Liver (tissue), 8 donors: ENCODE measurements at regions not wholly inside any gene's neighbourhood (a gene's known extent, or its start where the extent isn't known, plus 50 kb on each side); places are given as distances from the start of the nearest gene placed in this dataset.
"Not testable (repeated sequence)": the region's sequence is repeated elsewhere in the genome, so short reads cannot be mapped to it uniquely, and the experiment has no call there.

ENCODE experiments used
- DNase-seq: peaks from one replicate; pipeline ENCODE4 v3.0.0-alpha.2; 2017; ENCODE audit warnings: low spot score
- H3K27ac ChIP-seq, 2 donors: one replicate each; pipeline ENCODE4 v1.7.0; 2013; ENCODE audit warnings: inconsistent platforms in 2 of 2, low read length in 2 of 2, control low read depth in 1 of 2, low read depth in 1 of 2, mild to moderate bottlenecking in 1 of 2
- H3K27me3 ChIP-seq, 4 donors: one replicate each; pipeline versions ENCODE4 v1.6.1 to v1.7.0; 2013; ENCODE audit warnings: low read length in 3 of 4, inconsistent platforms in 1 of 4, mild to moderate bottlenecking in 1 of 4, moderate library complexity in 1 of 4; ENCODE audit not compliant: control insufficient read depth in 4 of 4, insufficient read depth in 4 of 4
- H3K36me3 ChIP-seq, 4 donors: one replicate each; pipeline versions ENCODE4 v1.6.1 to v1.7.0; 2013; ENCODE audit warnings: low read length in 3 of 4, mild to moderate bottlenecking in 3 of 4, low read depth in 1 of 4, moderate library complexity in 1 of 4; ENCODE audit not compliant: control insufficient read depth in 4 of 4, insufficient read depth in 3 of 4
- H3K4me1 ChIP-seq, 4 donors: one replicate each; pipeline versions ENCODE4 v1.6.1 to v1.7.0; 2013; ENCODE audit warnings: low read length in 3 of 4, mild to moderate bottlenecking in 3 of 4, moderate library complexity in 1 of 4; ENCODE audit not compliant: control insufficient read depth in 4 of 4, insufficient read depth in 4 of 4
- H3K4me3 ChIP-seq, 3 donors: one replicate each; pipeline versions ENCODE4 v1.6.1 to v1.7.0; 2013; ENCODE audit warnings: low read length in 3 of 3, control low read depth in 1 of 3, low read depth in 1 of 3, mild to moderate bottlenecking in 1 of 3
- H3K9ac ChIP-seq, 2 donors: one replicate each; pipeline ENCODE4 v1.7.0; 2013; ENCODE audit warnings: low read length in 2 of 2, mild to moderate bottlenecking in 2 of 2, moderate library complexity in 2 of 2, control low read depth in 1 of 2, low read depth in 1 of 2
- H3K9me3 ChIP-seq, 4 donors: one replicate each; pipeline versions ENCODE4 v1.6.1 to v1.7.0; 2013; ENCODE audit warnings: low read length in 3 of 4; ENCODE audit not compliant: control insufficient read depth in 4 of 4
- ATF3 ChIP-seq: IDR thresholded peaks from 2 replicates; pipeline ENCODE4 v1.6.1; 2016; ENCODE audit warnings: antibody characterized with exemption
- CTCF ChIP-seq: fragments of 150-350 bp; IDR thresholded peaks from 2 replicates; pipeline ENCODE4 v1.5.1; 2017; ENCODE audit warnings: improper control_type of control experiment, low read depth, low read length; ENCODE audit not compliant: missing input control
- EGR1 ChIP-seq, 2 donors: IDR thresholded peaks; 2 replicates each; pipeline ENCODE4 v1.6.1; 2016 to 2018; ENCODE audit warnings: antibody characterized with exemption in 2 of 2, low read depth in 2 of 2
- FOXA1 ChIP-seq: IDR thresholded peaks from 2 replicates; pipeline ENCODE4 v1.6.1; 2016; ENCODE audit warnings: antibody characterized with exemption
- FOXA2 ChIP-seq: IDR thresholded peaks from 2 replicates; pipeline ENCODE4 v1.6.1; 2016; ENCODE audit warnings: antibody characterized with exemption
- GABPA ChIP-seq, 2 donors: IDR thresholded peaks in 1 of 2; conservative IDR thresholded peaks in 1 of 2; 2 replicates each; pipeline ENCODE4 v1.6.1; 2016; ENCODE audit warnings: antibody characterized with exemption in 2 of 2, mild to moderate bottlenecking in 1 of 2, moderate library complexity in 1 of 2
- HNF4A ChIP-seq, 2 donors: conservative IDR thresholded peaks; 2 replicates each; pipeline ENCODE4 v1.6.1; 2016; ENCODE audit warnings: antibody characterized with exemption in 2 of 2, mild to moderate bottlenecking in 2 of 2
- HNF4G ChIP-seq: IDR thresholded peaks from 2 replicates; pipeline ENCODE4 v1.6.1; 2016; ENCODE audit warnings: antibody characterized with exemption
- JUND ChIP-seq, 2 donors: IDR thresholded peaks; 2 replicates each; pipeline ENCODE4 v1.6.1; 2016; ENCODE audit warnings: antibody characterized with exemption in 2 of 2
- NR2F2 ChIP-seq: IDR thresholded peaks from 2 replicates; pipeline ENCODE4 v1.6.1; 2016; ENCODE audit warnings: antibody characterized with exemption
- RAD21 ChIP-seq, 2 donors: IDR thresholded peaks; 2 replicates each; pipeline ENCODE4 v1.6.1; 2016; ENCODE audit warnings: antibody characterized with exemption in 2 of 2, mild to moderate bottlenecking in 2 of 2
- RXRA ChIP-seq, 2 donors: IDR thresholded peaks; 2 replicates each; pipeline ENCODE4 v1.6.1; 2017 to 2018; ENCODE audit warnings: antibody characterized with exemption in 2 of 2, mild to moderate bottlenecking in 1 of 2
- SP1 ChIP-seq: IDR thresholded peaks from 2 replicates; pipeline ENCODE4 v1.6.1; 2018; ENCODE audit warnings: antibody characterized with exemption, mild to moderate bottlenecking
- TAF1 ChIP-seq: conservative IDR thresholded peaks from 2 replicates; pipeline ENCODE4 v1.6.1; 2016; ENCODE audit warnings: antibody characterized with exemption, mild to moderate bottlenecking
- WGBS: extraction: QIAGEN DNeasy Blood & Tissue Kit; methylation state at CpG from one replicate; pipeline ENCODE4 v1.1.7; 2013; 5-methylcytosine and 5-hydroxymethylcytosine counted together
- TF ChIP-seq, protein P1 (sequence below): IDR thresholded peaks from 2 replicates; pipeline ENCODE4 v1.6.1; 2016; ENCODE audit warnings: antibody characterized with exemption
- donor health status: healthy.
- donor health status: healthy.
- donor health status: healthy.
- donor health status: healthy.
- donor health status: healthy.

DNA sequence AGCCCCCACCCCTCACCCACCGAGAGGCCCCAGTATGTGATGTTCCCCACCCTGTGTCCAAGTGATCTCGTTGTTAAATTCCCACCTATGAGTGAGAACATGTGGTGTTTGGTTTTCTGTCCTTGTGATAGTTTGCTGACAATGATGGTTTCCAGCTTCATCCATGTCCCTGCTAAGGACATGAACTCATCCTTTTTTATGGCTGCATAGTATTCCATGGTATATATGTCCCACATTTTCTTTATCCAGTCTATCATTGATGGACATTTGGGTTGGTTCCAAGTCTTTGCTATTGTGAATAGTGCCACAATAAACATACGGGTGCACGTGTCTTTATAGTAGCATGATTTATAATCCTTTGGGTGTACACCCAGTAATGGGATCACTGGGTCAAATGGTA lies 79.2 kb downstream of the PXDC1 start:
- not testable (repeated sequence) for H3K36me3 ChIP-seq, H3K27ac ChIP-seq, H3K9me3 ChIP-seq, H3K27me3 ChIP-seq, H3K4me3 ChIP-seq, H3K9ac ChIP-seq, H3K4me1 ChIP-seq, DNase-seq
- WGBS, result 81% methylated on average over 4 of the region's 4 CpGs

DNA sequence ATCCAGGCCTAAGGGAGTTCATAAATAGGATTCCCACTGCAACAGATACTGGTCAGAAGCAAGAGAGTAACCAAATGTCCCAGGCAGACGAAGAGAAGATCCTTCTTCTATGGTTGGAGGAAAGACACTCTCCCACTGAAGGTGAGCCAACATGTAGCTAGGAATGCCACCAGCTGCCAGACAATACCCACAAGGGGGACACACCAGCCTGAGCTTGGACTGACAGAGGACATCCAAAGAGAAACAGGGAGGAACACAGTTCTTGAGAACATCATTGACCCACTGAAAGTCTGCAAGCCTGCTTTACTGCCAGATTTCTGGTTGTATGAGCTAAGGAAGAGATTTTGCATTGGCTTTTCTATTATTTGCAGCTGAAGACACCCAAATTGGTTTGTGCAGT lies 80.1 kb downstream of the PXDC1 start:
- DNase-seq, result no peak
- Histone ChIP-seq H3K27ac (no peak overlapping the region), H3K36me3 (no peaks in the 10 kb centered on the region), H3K4me3 (no peak overlapping the region), H3K9ac (no peak overlapping the region), H3K27me3 (no peaks in the 10 kb centered on the region), H3K9me3 (peaks cover 0 to 3% (median 1%) of the 10 kb centered on the region in 4 donors), H3K4me1 (no peaks in the 10 kb centered on the region)
- WGBS, result 96% methylated on average over 1 of the region's 1 CpG
- TF ChIP-seq GABPA (IDR thresholded peaks at IDR 0.05 in 1 of 2, conservative IDR thresholded peaks at IDR 0.05 in 1 of 2) (no peak), RAD21 (IDR thresholded peaks at IDR 0.05) (no peak), HNF4A (conservative IDR thresholded peaks at IDR 0.05) (no peak)

GRCh38 chr6:3670356-3670755 lies 81.2 kb downstream of the PXDC1 start:
- no peak for DNase-seq
- H3K27ac ChIP-seq, result no peak overlapping the region
- H3K4me1 ChIP-seq, result no peaks in the 10 kb centered on the region
- H3K36me3 ChIP-seq, result no peaks in the 10 kb centered on the region
- no peak overlapping the region for H3K4me3 ChIP-seq
- peaks cover 0 to 3% (median 1%) of the 10 kb centered on the region in 4 donors for H3K9me3 ChIP-seq
- no peak overlapping the region for H3K9ac ChIP-seq
- 96% methylated on average over 1 of the region's 1 CpG for WGBS
- no peak for TF ChIP-seq GABPA (IDR thresholded peaks at IDR 0.05 in 1 of 2, conservative IDR thresholded peaks at IDR 0.05 in 1 of 2)
- H3K27me3 ChIP-seq, result no peaks in the 10 kb centered on the region

DNA sequence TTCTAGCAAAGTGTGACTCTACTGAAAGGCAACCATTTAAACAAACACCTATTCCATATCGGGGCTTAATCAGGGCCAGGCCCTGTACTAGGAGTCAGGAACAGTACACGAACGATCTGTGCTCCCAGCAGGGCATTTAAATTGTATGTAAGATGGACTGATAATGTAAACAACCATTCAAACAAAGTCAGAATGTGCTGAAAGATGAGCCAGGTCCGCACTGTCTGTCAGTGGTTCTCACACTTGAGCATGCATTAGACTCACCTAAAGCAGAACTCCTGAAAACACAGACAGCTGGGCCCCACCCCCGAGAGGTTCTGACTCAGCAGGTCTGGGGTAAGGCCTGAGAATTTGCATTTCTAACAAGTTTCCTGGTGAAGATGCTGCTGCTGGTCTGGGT lies 81.6 kb downstream of the PXDC1 start:
- Histone ChIP-seq H3K9me3 (peaks cover 0 to 3% (median 1%) of the 10 kb centered on the region in 4 donors), H3K4me1 (no peaks in the 10 kb centered on the region), H3K4me3 (no peak overlapping the region), H3K36me3 (no peaks in the 10 kb centered on the region), H3K27me3 (no peaks in the 10 kb centered on the region), H3K9ac (no peak overlapping the region), H3K27ac (no peak overlapping the region)
- WGBS, result 76% methylated on average over 5 of the region's 5 CpGs
- TF ChIP-seq HNF4A (conservative IDR thresholded peaks at IDR 0.05) (no peak), FOXA2 (no peak), EGR1 (IDR thresholded peaks at IDR 0.05; ENCODE audit: low read depth in 2 of 2) (no peak), JUND (IDR thresholded peaks at IDR 0.05) (no peak), TAF1 (no peak), RXRA (IDR thresholded peaks at IDR 0.05) (no peak), GABPA (IDR thresholded peaks at IDR 0.05 in 1 of 2, conservative IDR thresholded peaks at IDR 0.05 in 1 of 2) (no peak), FOXA1 (no peak), NR2F2 (no peak), CTCF (no peak), SP1 (no peak), ATF3 (no peak), HNF4G (no peak)
- TF ChIP-seq, protein P1, sequence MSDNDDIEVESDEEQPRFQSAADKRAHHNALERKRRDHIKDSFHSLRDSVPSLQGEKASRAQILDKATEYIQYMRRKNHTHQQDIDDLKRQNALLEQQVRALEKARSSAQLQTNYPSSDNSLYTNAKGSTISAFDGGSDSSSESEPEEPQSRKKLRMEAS, result no peak
- DNase-seq, result no peak
